Mesenchymal stem cell (in vitro differentiated cells and primary cell): ENCODE measurements at regions not wholly inside any gene's neighbourhood (a gene's known extent, or its start where the extent isn't known, plus 50 kb on each side); places are given as distances from the start of the nearest gene placed in this dataset.

Source experiments
- DNase-seq: peaks from one replicate; pipeline ENCODE4 v3.0.0-alpha.2; 2013
- H2AFZ ChIP-seq: one replicate; pipeline ENCODE4 v1.6.1; 2013; ENCODE audit warnings: low read depth, mild to moderate bottlenecking, control low read depth, inconsistent platforms, low read length, moderate library complexity
- H2AK5ac ChIP-seq: 2 replicates; pipeline ENCODE4 v1.6.1; 2013; ENCODE audit warnings: low read length, moderate library complexity, mild to moderate bottlenecking, inconsistent platforms; ENCODE audit not compliant: severe bottlenecking
- H2BK120ac ChIP-seq: one replicate; pipeline ENCODE4 v1.6.1; 2013; ENCODE audit warnings: low read depth, mild to moderate bottlenecking, inconsistent platforms, low read length, moderate library complexity
- H2BK12ac ChIP-seq, 2 experiments: one replicate each; pipeline ENCODE4 v1.6.1; 2013; ENCODE audit warnings: inconsistent platforms in 2 of 2, low read length in 2 of 2, mild to moderate bottlenecking in 2 of 2, moderate library complexity in 2 of 2, control low read depth in 1 of 2
- H2BK15ac ChIP-seq: one replicate; pipeline ENCODE4 v1.6.1; 2013; ENCODE audit warnings: mild to moderate bottlenecking, low read depth, inconsistent platforms; ENCODE audit not compliant: poor library complexity, severe bottlenecking
- H2BK5ac ChIP-seq: 2 replicates; pipeline ENCODE4 v1.6.1; 2013; ENCODE audit warnings: low read depth, mild to moderate bottlenecking, low read length, control low read depth, inconsistent platforms; ENCODE audit not compliant: poor library complexity, severe bottlenecking
- H3K14ac ChIP-seq, 2 experiments: one replicate each; pipeline ENCODE4 v1.6.1; 2013; ENCODE audit warnings: inconsistent platforms in 2 of 2, low read length in 2 of 2, control low read depth in 1 of 2, mild to moderate bottlenecking in 1 of 2, moderate library complexity in 1 of 2
- H3K18ac ChIP-seq, 2 experiments: one replicate each; pipeline ENCODE4 v1.6.1; 2013; ENCODE audit warnings: inconsistent platforms in 2 of 2, low read length in 2 of 2, control low read depth in 1 of 2, low read depth in 1 of 2, mild to moderate bottlenecking in 1 of 2
- H3K23ac ChIP-seq, 2 experiments: one replicate each; pipeline ENCODE4 v1.6.1; 2013; ENCODE audit warnings: inconsistent platforms in 2 of 2, low read length in 2 of 2, mild to moderate bottlenecking in 2 of 2, moderate library complexity in 2 of 2, control low read depth in 1 of 2
- H3K27ac ChIP-seq: 2 replicates; pipeline ENCODE4 v1.5.1; 2013; ENCODE audit warnings: mild to moderate bottlenecking, moderate library complexity, low read length, control low read depth, inconsistent platforms; ENCODE audit not compliant: poor library complexity, severe bottlenecking
- H3K27me3 ChIP-seq, 2 experiments: 2 replicates each; pipeline versions ENCODE4 v1.6.1 to v1.7.0; 2013; ENCODE audit warnings: low read length in 2 of 2, mild to moderate bottlenecking in 2 of 2, moderate library complexity in 2 of 2, control low read depth in 1 of 2, inconsistent platforms in 1 of 2; ENCODE audit not compliant: control insufficient read depth in 1 of 2, insufficient read depth in 1 of 2
- H3K36me3 ChIP-seq, 2 experiments: 2 replicates each; pipeline versions ENCODE4 v1.6.1 to v1.7.0; 2013; ENCODE audit warnings: low read length in 2 of 2, control low read depth in 1 of 2, inconsistent platforms in 1 of 2, low read depth in 1 of 2, mild to moderate bottlenecking in 1 of 2; ENCODE audit not compliant: insufficient read depth in 2 of 2, control insufficient read depth in 1 of 2
- H3K4ac ChIP-seq, 2 experiments: one replicate each; pipeline ENCODE4 v1.6.1; 2013; ENCODE audit warnings: inconsistent platforms in 2 of 2, low read length in 2 of 2, mild to moderate bottlenecking in 2 of 2, moderate library complexity in 2 of 2, control low read depth in 1 of 2, low read depth in 1 of 2
- H3K4me1 ChIP-seq: 2 replicates; pipeline ENCODE4 v1.6.1; 2013; ENCODE audit warnings: low read depth, low read length, control low read depth; ENCODE audit not compliant: control insufficient read depth, insufficient read depth
- H3K4me2 ChIP-seq: 2 replicates; pipeline ENCODE4 v1.6.1; 2013; ENCODE audit warnings: low read length, mild to moderate bottlenecking, inconsistent platforms; ENCODE audit not compliant: poor library complexity, severe bottlenecking
- H3K4me3 ChIP-seq, 2 experiments: 2 replicates each; pipeline versions ENCODE4 v1.5.1 to v1.7.0; 2013; ENCODE audit warnings: low read length in 2 of 2, mild to moderate bottlenecking in 2 of 2, control low read depth in 1 of 2, low read depth in 1 of 2; ENCODE audit not compliant: insufficient read depth in 1 of 2
- H3K79me1 ChIP-seq: replicated peaks from 2 replicates; pipeline ENCODE4 v1.6.1; 2013; ENCODE audit warnings: mild to moderate bottlenecking, control low read depth, low read length, inconsistent platforms; ENCODE audit not compliant: poor library complexity, severe bottlenecking
- H3K9ac ChIP-seq: 2 replicates; pipeline ENCODE4 v1.7.0; 2013; ENCODE audit warnings: mild to moderate bottlenecking, low read length, moderate library complexity
- H3K9me3 ChIP-seq: 2 replicates; pipeline ENCODE4 v1.7.0; 2013; ENCODE audit warnings: mild to moderate bottlenecking, low read length; ENCODE audit not compliant: control insufficient read depth
- H4K8ac ChIP-seq: one replicate; pipeline ENCODE4 v1.6.1; 2013; ENCODE audit warnings: inconsistent platforms, mild to moderate bottlenecking, low read length, moderate library complexity
- H4K91ac ChIP-seq: one replicate; pipeline ENCODE4 v1.6.1; 2013; ENCODE audit warnings: mild to moderate bottlenecking, low read length, inconsistent platforms
- WGBS: methylation state at CpG from one replicate; pipeline ENCODE4 v1.1.7; 2013; ENCODE audit warnings: mixed read lengths; 5-methylcytosine and 5-hydroxymethylcytosine counted together

- Histone ChIP-seq H3K4me3 (no peak overlapping the region), H3K9me3 (peaks cover 9% of the 10 kb centered on the region), H3K14ac (no peak overlapping the region), H2BK12ac (no peak overlapping the region), H3K9ac (no peak overlapping the region), H2BK5ac (no peak overlapping the region), H3K18ac (no peak overlapping the region), H2BK15ac (no peak overlapping the region), H3K27me3 (no peaks in the 10 kb centered on the region), H3K4me2 (no peak overlapping the region), H4K8ac (no peak overlapping the region), H3K79me1 (no peaks in the 10 kb centered on the region), H3K36me3 (no peaks in the 10 kb centered on the region), H3K27ac (no peak overlapping the region), H3K4me1 (no peaks in the 10 kb centered on the region), H2AK5ac (no peak overlapping the region), H4K91ac (no peak overlapping the region), H3K4ac (no peak overlapping the region), H3K23ac (no peak overlapping the region), H2AFZ (no peak overlapping the region), H2BK120ac (no peak overlapping the region)
- DNase-seq, result no peak
- 31% methylated on average over 2 of the region's 2 CpGs for WGBS
Measured at GRCh38 chr9:115551396-115551795, 433.4 kb upstream of the TNC start.

- no peak overlapping the region for H2BK120ac ChIP-seq
- no peaks in the 10 kb centered on the region for H3K36me3 ChIP-seq
- no peak overlapping the region for H4K8ac ChIP-seq
- no peak overlapping the region for H2BK15ac ChIP-seq
- H3K79me1 ChIP-seq, result no peaks in the 10 kb centered on the region
- H3K18ac ChIP-seq, result no peak overlapping the region
- H2AFZ ChIP-seq, result no peak overlapping the region
- no peak overlapping the region for H3K4me3 ChIP-seq
- no peak for DNase-seq
- H2BK12ac ChIP-seq, result no peak overlapping the region
- H2BK5ac ChIP-seq, result no peak overlapping the region
- H3K9ac ChIP-seq, result no peak overlapping the region
- no peak overlapping the region for H3K4ac ChIP-seq
- peaks cover 17% of the 10 kb centered on the region for H3K9me3 ChIP-seq
- WGBS, result no CpG with 5 or more reads among the region's 2 CpGs
- H4K91ac ChIP-seq, result no peak overlapping the region
- H3K27ac ChIP-seq, result no peak overlapping the region
- no peaks in the 10 kb centered on the region for H3K4me1 ChIP-seq
- no peak overlapping the region for H3K4me2 ChIP-seq
- no peak overlapping the region for H3K14ac ChIP-seq
- no peak overlapping the region for H3K23ac ChIP-seq
- H3K27me3 ChIP-seq, result no peaks in the 10 kb centered on the region
- no peak overlapping the region for H2AK5ac ChIP-seq
Measured at GRCh38 chr9:115553060-115553773, 435.3 kb upstream of the TNC start.

DNA sequence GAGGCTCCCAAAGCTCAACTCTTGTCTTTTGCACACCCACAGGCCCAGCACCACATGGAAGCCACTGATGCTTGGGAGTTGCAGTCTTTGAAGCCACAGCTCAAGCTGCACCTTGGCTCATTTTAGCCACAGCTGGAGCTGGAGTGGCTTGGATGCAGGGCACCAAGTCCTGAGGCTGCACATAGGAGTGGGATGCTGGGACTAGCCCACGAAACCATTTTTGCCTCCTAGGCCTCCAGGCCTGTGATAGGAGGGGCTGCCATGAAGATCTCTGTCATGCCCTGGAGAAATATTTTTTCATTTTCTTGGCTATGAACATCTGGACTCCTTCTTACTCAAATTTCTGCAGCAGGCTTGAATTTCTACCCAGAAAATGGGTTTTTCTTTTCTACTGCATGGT, 438.5 kb upstream of the TNC start:
- H2BK12ac ChIP-seq, result no peak overlapping the region
- H2BK5ac ChIP-seq, result no peak overlapping the region
- no peak overlapping the region for H3K14ac ChIP-seq
- H3K4me2 ChIP-seq, result no peak overlapping the region
- H3K27ac ChIP-seq, result no peak overlapping the region
- WGBS, result 0% methylated on average over 1 of the region's 1 CpG
- H2AFZ ChIP-seq, result no peak overlapping the region
- H3K23ac ChIP-seq, result no peak overlapping the region
- H3K9ac ChIP-seq, result no peak overlapping the region
- peaks cover 17% of the 10 kb centered on the region for H3K9me3 ChIP-seq
- no peak overlapping the region for H2BK15ac ChIP-seq
- no peak overlapping the region for H4K8ac ChIP-seq
- no peak overlapping the region for H3K18ac ChIP-seq
- H3K4me1 ChIP-seq, result no peaks in the 10 kb centered on the region
- no peak overlapping the region for H2AK5ac ChIP-seq
- DNase-seq, result no peak
- no peak overlapping the region for H3K4ac ChIP-seq
- no peaks in the 10 kb centered on the region for H3K27me3 ChIP-seq
- H4K91ac ChIP-seq, result no peak overlapping the region
- no peaks in the 10 kb centered on the region for H3K36me3 ChIP-seq
- H3K79me1 ChIP-seq, result no peaks in the 10 kb centered on the region
- no peak overlapping the region for H3K4me3 ChIP-seq
- H2BK120ac ChIP-seq, result no peak overlapping the region

- Histone ChIP-seq H3K79me1 (no peaks in the 10 kb centered on the region), H4K8ac (no peak overlapping the region), H3K4me1 (no peaks in the 10 kb centered on the region), H4K91ac (no peak overlapping the region), H3K27ac (no peak overlapping the region), H3K14ac (no peak overlapping the region), H2BK5ac (no peak overlapping the region), H3K27me3 (no peaks in the 10 kb centered on the region), H3K4me3 (no peak overlapping the region), H3K36me3 (no peaks in the 10 kb centered on the region), H2BK12ac (no peak overlapping the region), H3K9me3 (no peaks in the 10 kb centered on the region), H3K18ac (no peak overlapping the region), H2BK120ac (no peak overlapping the region), H2BK15ac (no peak overlapping the region), H2AFZ (no peak overlapping the region), H3K4me2 (no peak overlapping the region), H2AK5ac (no peak overlapping the region), H3K4ac (no peak overlapping the region), H3K9ac (no peak overlapping the region), H3K23ac (no peak overlapping the region)
- no peak for DNase-seq
- WGBS, result no CpG with 5 or more reads among the region's 1 CpG
Measured at GRCh38 chr9:115575147-115575546, 457.2 kb upstream of the TNC start.
